ENCODE measurements at regions not wholly inside any gene's neighbourhood (a gene's known extent, or its start where the extent isn't known, plus 50 kb on each side); places are given as distances from the start of the nearest gene placed in this dataset.

GRCh38 chr6:22401206-22401605 lies 104.4 kb upstream of the PRL start:
- TF ChIP-seq, protein P1, sequence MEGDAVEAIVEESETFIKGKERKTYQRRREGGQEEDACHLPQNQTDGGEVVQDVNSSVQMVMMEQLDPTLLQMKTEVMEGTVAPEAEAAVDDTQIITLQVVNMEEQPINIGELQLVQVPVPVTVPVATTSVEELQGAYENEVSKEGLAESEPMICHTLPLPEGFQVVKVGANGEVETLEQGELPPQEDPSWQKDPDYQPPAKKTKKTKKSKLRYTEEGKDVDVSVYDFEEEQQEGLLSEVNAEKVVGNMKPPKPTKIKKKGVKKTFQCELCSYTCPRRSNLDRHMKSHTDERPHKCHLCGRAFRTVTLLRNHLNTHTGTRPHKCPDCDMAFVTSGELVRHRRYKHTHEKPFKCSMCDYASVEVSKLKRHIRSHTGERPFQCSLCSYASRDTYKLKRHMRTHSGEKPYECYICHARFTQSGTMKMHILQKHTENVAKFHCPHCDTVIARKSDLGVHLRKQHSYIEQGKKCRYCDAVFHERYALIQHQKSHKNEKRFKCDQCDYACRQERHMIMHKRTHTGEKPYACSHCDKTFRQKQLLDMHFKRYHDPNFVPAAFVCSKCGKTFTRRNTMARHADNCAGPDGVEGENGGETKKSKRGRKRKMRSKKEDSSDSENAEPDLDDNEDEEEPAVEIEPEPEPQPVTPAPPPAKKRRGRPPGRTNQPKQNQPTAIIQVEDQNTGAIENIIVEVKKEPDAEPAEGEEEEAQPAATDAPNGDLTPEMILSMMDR (IDR thresholded peaks at IDR 0.05 in 2 of 3, conservative IDR thresholded peaks at IDR 0.05 in 1 of 3; ENCODE audit: borderline replicate concordance in 1 of 3, insufficient read depth in 1 of 3, low read depth in 2 of 3, low read length in 2 of 3) = no peak
- TF ChIP-seq RAD21 (IDR thresholded peaks at IDR 0.05; ENCODE audit: low read depth) (no peak), POLR2AphosphoS5 (IDR thresholded peaks at IDR 0.05; ENCODE audit: low read depth, low read length) (no peak), POLR2A (IDR thresholded peaks at IDR 0.05; ENCODE audit: borderline replicate concordance, extremely low read depth, insufficient read depth, insufficient read length) (no peak), ZFX (IDR thresholded peaks at IDR 0.05) (no peak), EZH2 (IDR thresholded peaks at IDR 0.05) (no peak), JUND (IDR thresholded peaks at IDR 0.05) (no peak), ZNF274 (IDR thresholded peaks at IDR 0.05; ENCODE audit: low read depth, low read length) (no peak), SP1 (IDR thresholded peaks at IDR 0.05; ENCODE audit: low read depth) (no peak), SIN3A (IDR thresholded peaks at IDR 0.05; ENCODE audit: low read depth) (no peak)
- TF ChIP-seq, protein P2, sequence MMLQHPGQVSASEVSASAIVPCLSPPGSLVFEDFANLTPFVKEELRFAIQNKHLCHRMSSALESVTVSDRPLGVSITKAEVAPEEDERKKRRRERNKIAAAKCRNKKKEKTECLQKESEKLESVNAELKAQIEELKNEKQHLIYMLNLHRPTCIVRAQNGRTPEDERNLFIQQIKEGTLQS (IDR thresholded peaks at IDR 0.05) = no peak

All from HCT116 (cell line).